HepG2 (cell line): ENCODE measurements at regions not wholly inside any gene's neighbourhood (a gene's known extent, or its start where the extent isn't known, plus 50 kb on each side); places are given as distances from the start of the nearest gene placed in this dataset.

ENCODE experiments used
- ATAC-seq: fragments of 200-7000 bp; cut with Tn5 transposase; 3 replicates; pipeline ENCODE4 v1.9.1; 2020; ENCODE audit warnings: mild to moderate bottlenecking, moderate library complexity
- BruUV-seq: library from RNA; stranded (reverse); fragments of 400-500 nt; replicated peaks from 2 replicates; lab custom pipeline; 2021; lab: Mats Ljungman, UMichigan
- CTCF ChIA-PET: fragments of 300-600 bp; formaldehyde crosslinking; extraction: SDS; loops from one replicate; lab custom pipeline; 2021; ENCODE audit warnings: low total read pairs, inconsistent platforms, low intra/inter-chr PET ratio; lab: Yijun Ruan, JAX
- POLR2A ChIA-PET: fragments of 350-600 bp; sonication (Branson Sonifier 250); formaldehyde crosslinking; loops from one replicate; lab custom pipeline; 2020; ENCODE audit warnings: antibody characterized with exemption, inconsistent platforms; lab: Yijun Ruan, JAX
- DNase-seq: peaks from one replicate; pipeline ENCODE4 v3.0.0-alpha.2; 2015; ENCODE audit warnings: low spot score
- FAIRE-seq: peaks from 3 replicates; lab custom pipeline; 2011; peaks lifted over from hg19 to GRCh38; lab: Jason Lieb, UNC
- H2AFZ ChIP-seq: one replicate; pipeline ENCODE4 v1.6.1; 2011; ENCODE audit warnings: low read length, inconsistent platforms
- H3K27ac ChIP-seq: fragments of 300-600 bp; 3 replicates; pipeline ENCODE4 v1.8.0; 2011; ENCODE audit warnings: mixed run types, mild to moderate bottlenecking, mixed read lengths, low read length, inconsistent platforms; ENCODE audit not compliant: insufficient read depth; ENCODE audit errors: extremely low read length
- H3K27me3 ChIP-seq, 2 experiments: fragments of 200-600 bp in 1 of 2; 2 replicates in 1 of 2; 3 replicates in 1 of 2; pipeline versions ENCODE4 v1.6.0 to v1.8.0; 2011; ENCODE audit warnings: low read length in 2 of 2, mild to moderate bottlenecking in 2 of 2, moderate library complexity in 2 of 2, inconsistent platforms in 1 of 2; ENCODE audit not compliant: insufficient read depth in 2 of 2, control insufficient read depth in 1 of 2
- H3K36me3 ChIP-seq, 2 experiments: fragments of 200-600 bp in 1 of 2; replicated peaks in 1 of 2; 2 replicates in 1 of 2; 3 replicates in 1 of 2; pipeline versions ENCODE4 v1.5.1 to v1.8.0; 2011; ENCODE audit warnings: low read length in 2 of 2, inconsistent platforms in 1 of 2; ENCODE audit not compliant: insufficient read depth in 2 of 2, control insufficient read depth in 1 of 2
- H3K4me1 ChIP-seq: 2 replicates; pipeline ENCODE4 v1.5.1; 2012; ENCODE audit warnings: low read length, inconsistent platforms; ENCODE audit not compliant: insufficient read depth
- H3K4me2 ChIP-seq: 2 replicates; pipeline ENCODE4 v1.6.0; 2011; ENCODE audit warnings: low read depth, low read length, inconsistent platforms
- H3K4me3 ChIP-seq, 3 experiments: fragments of 200-600 bp in 1 of 3; sonication (generic), shearing (Covaris generic) in 1 of 3; replicated peaks in 1 of 3; 2 replicates each; pipeline ENCODE4 v1.5.1; 2011 to 2016; ENCODE audit warnings: low read length in 3 of 3, inconsistent platforms in 2 of 3, low read depth in 2 of 3, mild to moderate bottlenecking in 2 of 3, control low read depth in 1 of 3, mixed read lengths in 1 of 3; ENCODE audit not compliant: insufficient read depth in 1 of 3
- H3K79me2 ChIP-seq: one replicate; pipeline ENCODE4 v1.6.1; 2011; ENCODE audit warnings: low read length, inconsistent platforms; ENCODE audit not compliant: insufficient read depth
- H3K9ac ChIP-seq: 2 replicates; pipeline ENCODE4 v1.6.0; 2011; ENCODE audit warnings: mild to moderate bottlenecking, low read depth, low read length, inconsistent platforms; ENCODE audit not compliant: insufficient read depth
- H3K9me3 ChIP-seq: 2 replicates; pipeline ENCODE4 v1.5.1; 2012; ENCODE audit warnings: mild to moderate bottlenecking, low read length
- H4K20me1 ChIP-seq: 2 replicates; pipeline ENCODE4 v1.6.0; 2011; ENCODE audit warnings: inconsistent platforms, mild to moderate bottlenecking, low read length, moderate library complexity; ENCODE audit not compliant: insufficient read depth
- ARNT2 ChIP-seq: sonication (generic); formaldehyde crosslinking; IDR thresholded peaks from 2 replicates; pipeline ENCODE4 v1.8.0; 2022; ENCODE audit warnings: mild to moderate bottlenecking, low read depth, missing genetic modification reagents, moderate library complexity
- HDAC1 ChIP-seq: sonication (generic); formaldehyde crosslinking; IDR thresholded peaks from 2 replicates; pipeline ENCODE4 v1.5.1; 2020; ENCODE audit warnings: mild to moderate bottlenecking, missing genetic modification reagents
- HIC2 ChIP-seq: sonication (generic); formaldehyde crosslinking; IDR thresholded peaks from 2 replicates; pipeline ENCODE4 v1.9.0; 2022; ENCODE audit warnings: low read depth, missing genetic modification reagents
- NCOR1 ChIP-seq: fragments of 200-600 bp; sonication (generic); IDR thresholded peaks from 2 replicates; pipeline ENCODE4 v1.7.0; 2017; ENCODE audit warnings: antibody characterized with exemption, low read length, borderline replicate concordance
- NFATC3 ChIP-seq: sonication (generic); formaldehyde crosslinking; IDR thresholded peaks from 2 replicates; pipeline ENCODE4 v1.5.1; 2020; ENCODE audit warnings: mild to moderate bottlenecking, missing genetic modification reagents
- RARG ChIP-seq: sonication (generic); formaldehyde crosslinking; IDR thresholded peaks from 2 replicates; pipeline ENCODE4 v1.4.0; 2020; ENCODE audit warnings: low read depth, mild to moderate bottlenecking, missing genetic modification reagents
- SMAD3 ChIP-seq: sonication (generic); formaldehyde crosslinking; IDR thresholded peaks from 2 replicates; pipeline ENCODE4 v1.4.0; 2020; ENCODE audit warnings: missing genetic modification reagents
- SNAPC4 ChIP-seq: sonication (generic); formaldehyde crosslinking; IDR thresholded peaks from 2 replicates; pipeline ENCODE4 v1.4.0; 2020; ENCODE audit warnings: mild to moderate bottlenecking, missing genetic modification reagents
- STAT5B ChIP-seq: sonication (generic); formaldehyde crosslinking; IDR thresholded peaks from 2 replicates; pipeline ENCODE4 v1.4.0; 2020; ENCODE audit warnings: missing genetic modification reagents
- ZNF260 ChIP-seq: sonication (generic); formaldehyde crosslinking; IDR thresholded peaks from 2 replicates; pipeline ENCODE4 v1.4.0; 2020; ENCODE audit warnings: missing genetic modification reagents, low read depth, mild to moderate bottlenecking, borderline replicate concordance
- ZNF30 ChIP-seq: sonication (generic); formaldehyde crosslinking; IDR thresholded peaks from 2 replicates; pipeline ENCODE4 v1.5.0; 2020; ENCODE audit warnings: mild to moderate bottlenecking, missing genetic modification reagents
- ZNF510 ChIP-seq: sonication (generic); formaldehyde crosslinking; IDR thresholded peaks from 2 replicates; pipeline ENCODE4 v1.4.0; 2020; ENCODE audit warnings: low read depth, mild to moderate bottlenecking, missing genetic modification reagents
- WGBS: methylation state at CpG from one replicate; pipeline ENCODE4 v1.1.6; 2017; ENCODE audit warnings: low lambda C conversion rate; 5-methylcytosine and 5-hydroxymethylcytosine counted together
- in situ Hi-C: cut with HindIII; loops from 2 replicates; pipeline ENCODE4 v1.10.0; 2017; ENCODE audit warnings: low pct_unique_long_range_greater_than_20kb; ENCODE audit not compliant: extremely low pct_ligation_motif_present
- intact Hi-C: fragments of 100-400 bp; cut with micrococcal nuclease; formaldehyde crosslinking; loops from one replicate; pipeline ENCODE4 v1.10.0; 2022; ENCODE audit not compliant: unreplicated experiment
- TF ChIP-seq, protein P1 (sequence below): sonication (generic); formaldehyde crosslinking; IDR thresholded peaks from 2 replicates; pipeline ENCODE4 v1.5.1; 2020; ENCODE audit warnings: mild to moderate bottlenecking, missing genetic modification reagents, borderline replicate concordance
- TF ChIP-seq, protein P2 (sequence below): sonication (generic); formaldehyde crosslinking; IDR thresholded peaks from 2 replicates; pipeline ENCODE4 v1.4.0; 2020; ENCODE audit warnings: missing genetic modification reagents, borderline replicate concordance

DNA sequence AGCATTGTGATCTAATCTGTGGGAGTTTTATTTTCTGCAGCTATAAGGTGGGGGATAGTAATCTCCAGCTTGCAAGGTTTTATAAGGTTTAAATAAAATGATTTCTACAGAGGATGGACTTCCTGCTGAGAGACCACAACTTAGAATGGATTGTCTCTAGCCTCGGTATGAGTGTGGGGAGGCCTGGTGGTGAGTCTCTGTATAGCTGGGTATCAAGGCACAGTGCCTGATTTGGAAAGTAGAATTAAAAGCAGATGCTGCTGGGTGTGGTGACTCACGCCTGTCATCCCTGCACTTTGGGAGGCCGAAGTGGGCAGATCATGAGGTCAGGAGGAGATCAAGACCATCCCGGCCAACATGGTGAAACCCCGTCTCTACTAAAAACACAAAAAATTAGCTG lies 162.0 kb upstream of the GATB start (continued):
- no peak for TF ChIP-seq ARNT2 (CRISPR knock-in tag)
- TF ChIP-seq, protein P1, sequence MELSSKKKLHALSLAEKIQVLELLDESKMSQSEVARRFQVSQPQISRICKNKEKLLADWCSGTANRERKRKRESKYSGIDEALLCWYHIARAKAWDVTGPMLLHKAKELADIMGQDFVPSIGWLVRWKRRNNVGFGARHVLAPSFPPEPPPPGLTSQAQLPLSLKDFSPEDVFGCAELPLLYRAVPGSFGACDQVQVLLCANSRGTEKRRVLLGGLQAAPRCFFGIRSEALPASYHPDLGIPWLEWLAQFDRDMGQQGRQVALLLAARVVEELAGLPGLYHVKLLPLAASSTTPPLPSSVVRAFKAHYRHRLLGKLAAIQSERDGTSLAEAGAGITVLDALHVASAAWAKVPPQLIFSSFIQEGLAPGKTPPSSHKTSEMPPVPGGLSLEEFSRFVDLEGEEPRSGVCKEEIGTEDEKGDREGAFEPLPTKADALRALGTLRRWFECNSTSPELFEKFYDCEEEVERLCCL, result no peak
- no peak for TF ChIP-seq STAT5B (CRISPR knock-in tag)
- no peak for TF ChIP-seq SMAD3
- no peak for TF ChIP-seq NCOR1
- no peak for TF ChIP-seq NFATC3 (CRISPR knock-in tag)
- no peak for TF ChIP-seq ZNF510 (CRISPR knock-in tag)
- TF ChIP-seq HIC2 (CRISPR knock-in tag), result no peak
- TF ChIP-seq ZNF30 (CRISPR knock-in tag), result no peak
- TF ChIP-seq, all 625 proteins: peak for 0

DNA sequence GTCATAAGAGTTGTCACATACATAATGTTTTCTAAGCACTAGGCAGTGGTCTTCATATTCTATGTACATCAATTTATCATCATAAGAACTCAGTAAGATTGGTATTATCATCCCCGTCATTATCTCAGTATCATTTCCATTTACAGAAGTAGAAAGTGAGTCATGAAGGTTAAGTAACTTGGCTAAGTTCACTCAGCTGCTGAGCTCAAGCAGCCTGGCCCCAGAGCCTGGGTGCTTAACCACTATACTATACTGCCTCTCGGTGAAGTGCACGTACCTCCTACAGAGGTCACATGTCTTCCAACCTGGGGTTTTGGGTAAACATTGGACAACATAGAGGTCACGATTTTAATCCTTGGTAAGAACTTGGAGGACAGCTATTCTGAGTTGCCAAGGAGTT lies 161.5 kb upstream of the GATB start:
- POLR2A ChIA-PET, result no interaction called here
- ATAC-seq, result no peak
- no peak overlapping the region for H3K27ac ChIP-seq
- TF ChIP-seq HDAC1 (no peak), ZNF260 (no peak), RARG (no peak), SNAPC4 (CRISPR knock-in tag) (no peak)
- TF ChIP-seq, protein P2, sequence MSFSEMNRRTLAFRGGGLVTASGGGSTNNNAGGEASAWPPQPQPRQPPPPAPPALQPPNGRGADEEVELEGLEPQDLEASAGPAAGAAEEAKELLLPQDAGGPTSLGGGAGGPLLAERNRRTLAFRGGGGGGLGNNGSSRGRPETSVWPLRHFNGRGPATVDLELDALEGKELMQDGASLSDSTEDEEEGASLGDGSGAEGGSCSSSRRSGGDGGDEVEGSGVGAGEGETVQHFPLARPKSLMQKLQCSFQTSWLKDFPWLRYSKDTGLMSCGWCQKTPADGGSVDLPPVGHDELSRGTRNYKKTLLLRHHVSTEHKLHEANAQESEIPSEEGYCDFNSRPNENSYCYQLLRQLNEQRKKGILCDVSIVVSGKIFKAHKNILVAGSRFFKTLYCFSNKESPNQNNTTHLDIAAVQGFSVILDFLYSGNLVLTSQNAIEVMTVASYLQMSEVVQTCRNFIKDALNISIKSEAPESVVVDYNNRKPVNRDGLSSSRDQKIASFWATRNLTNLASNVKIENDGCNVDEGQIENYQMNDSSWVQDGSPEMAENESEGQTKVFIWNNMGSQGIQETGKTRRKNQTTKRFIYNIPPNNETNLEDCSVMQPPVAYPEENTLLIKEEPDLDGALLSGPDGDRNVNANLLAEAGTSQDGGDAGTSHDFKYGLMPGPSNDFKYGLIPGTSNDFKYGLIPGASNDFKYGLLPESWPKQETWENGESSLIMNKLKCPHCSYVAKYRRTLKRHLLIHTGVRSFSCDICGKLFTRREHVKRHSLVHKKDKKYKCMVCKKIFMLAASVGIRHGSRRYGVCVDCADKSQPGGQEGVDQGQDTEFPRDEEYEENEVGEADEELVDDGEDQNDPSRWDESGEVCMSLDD (CRISPR knock-in tag), result no peak

More for the DNA sequence above, 161.5 kb upstream of the GATB start:
- FAIRE-seq (no peak), DNase-seq (no peak)
- Histone ChIP-seq H2AFZ (no peak overlapping the region), H3K9me3 (no peaks in the 10 kb centered on the region), H4K20me1 (no peaks in the 10 kb centered on the region), H3K9ac (no peak overlapping the region), H3K4me1 (no peaks in the 10 kb centered on the region), H3K79me2 (no peaks in the 10 kb centered on the region), H3K36me3 (no peaks in the 10 kb centered on the region), H3K4me3 (no peak overlapping the region), H3K4me2 (no peak overlapping the region), H3K27me3 (peaks cover 0 to 5% of the 10 kb centered on the region in 2 experiments; a peak in 1 of 5 replicates)
- CTCF ChIA-PET, result no interaction called here
- WGBS, result 16% methylated on average over 4 of the region's 4 CpGs
- BruUV-seq, result no TSS peak
- in situ Hi-C loops, result no loop called here
- intact Hi-C loops, result no loop called here
